NCI-H2107 treated with DMSO at 0.1 percent for 48 hours (cell line): ENCODE measurements at regions not wholly inside any gene's neighbourhood (a gene's known extent, or its start where the extent isn't known, plus 50 kb on each side); places are given as distances from the start of the nearest gene placed in this dataset.
"Not testable (repeated sequence)": the region's sequence is repeated elsewhere in the genome, so short reads cannot be mapped to it uniquely, and the experiment has no call there.

Source experiments
- DNase-seq: peaks from one replicate; lab custom pipeline; 2025; ENCODE audit not compliant: unreplicated experiment; lab: John Stamatoyannopoulos, UW

GRCh38 chr10:2576892-2577291, 490.5 kb upstream of the PFKP start:
- no peak for DNase-seq

DNA sequence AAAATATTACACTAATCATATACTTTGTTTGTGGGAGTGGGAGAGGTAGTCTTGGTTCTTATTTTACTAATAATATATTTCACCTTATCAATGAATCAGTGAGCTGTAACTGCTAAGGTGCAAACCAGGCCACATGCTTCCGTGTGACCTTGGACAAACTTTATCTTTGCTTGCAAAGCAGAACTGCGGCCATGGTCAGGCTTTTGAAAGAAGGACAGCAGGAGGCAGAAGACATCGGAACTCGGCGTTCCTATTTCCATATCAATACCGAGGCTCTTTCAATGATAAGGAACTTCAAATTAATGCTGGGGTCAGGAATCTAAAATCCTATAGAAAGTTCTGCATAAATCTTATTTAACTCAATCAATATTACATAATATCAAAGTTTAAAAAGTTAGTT, 491.9 kb upstream of the PFKP start:
- DNase-seq: no peak

DNA sequence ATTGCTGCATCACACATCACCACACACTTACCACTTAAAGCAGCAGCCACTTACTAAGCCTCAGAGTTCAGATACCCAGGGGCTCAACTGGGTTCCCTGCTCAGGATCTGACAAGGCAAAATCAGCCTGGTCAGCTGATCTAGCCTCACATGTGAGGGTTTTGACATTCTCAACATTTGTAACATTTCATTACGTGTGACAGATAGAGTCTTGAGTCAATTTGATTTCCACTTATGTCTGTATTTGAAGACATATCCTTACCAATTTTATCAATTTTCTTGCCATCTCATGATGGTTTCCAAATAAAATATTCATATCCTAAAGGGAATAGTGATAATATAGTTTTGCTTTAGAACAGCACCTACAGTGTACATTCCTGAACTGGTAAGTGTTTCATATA, 494.7 kb upstream of the PFKP start:
- no peak for DNase-seq

DNA sequence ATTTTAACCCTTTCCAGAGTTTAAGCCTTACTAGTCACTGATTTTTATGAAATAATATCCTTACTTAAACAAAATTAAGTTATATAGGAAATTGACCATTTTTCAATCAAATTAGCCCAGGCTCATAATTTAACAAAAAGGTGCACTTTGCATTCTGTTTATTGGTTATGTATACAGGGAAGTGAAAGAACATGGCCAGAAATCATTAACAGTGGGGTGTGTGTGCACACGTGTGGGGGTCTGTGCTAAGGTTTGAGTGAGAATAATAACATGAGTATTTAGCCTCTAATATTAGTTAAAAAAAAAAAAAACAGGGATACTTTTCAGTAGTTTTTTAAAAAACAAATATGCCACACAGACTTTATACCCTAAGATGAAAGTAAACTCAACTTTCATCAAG, 510.5 kb upstream of the PFKP start:
- no peak for DNase-seq

DNA sequence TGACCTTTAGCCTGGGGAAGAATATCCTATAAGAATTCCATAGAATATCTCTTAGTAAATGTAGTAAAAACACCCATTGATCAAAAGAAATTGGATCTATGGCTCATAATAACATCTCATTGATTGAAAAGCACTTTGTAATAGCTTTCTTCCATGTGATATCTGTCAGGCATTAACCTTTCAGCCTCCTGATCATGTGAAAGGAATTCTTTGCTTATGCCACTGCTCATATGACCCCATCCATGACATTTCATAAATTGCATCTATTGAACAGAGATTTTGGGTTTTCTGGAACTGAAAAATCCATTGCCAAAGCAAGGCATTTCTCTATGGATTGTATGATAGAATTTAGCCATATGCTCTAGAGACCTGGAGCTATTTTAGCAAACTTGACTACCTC, 519.3 kb upstream of the PFKP start:
- no peak for DNase-seq

- no peak for DNase-seq
Measured at GRCh38 chr10:2547606-2548005, 519.7 kb upstream of the PFKP start.

DNA sequence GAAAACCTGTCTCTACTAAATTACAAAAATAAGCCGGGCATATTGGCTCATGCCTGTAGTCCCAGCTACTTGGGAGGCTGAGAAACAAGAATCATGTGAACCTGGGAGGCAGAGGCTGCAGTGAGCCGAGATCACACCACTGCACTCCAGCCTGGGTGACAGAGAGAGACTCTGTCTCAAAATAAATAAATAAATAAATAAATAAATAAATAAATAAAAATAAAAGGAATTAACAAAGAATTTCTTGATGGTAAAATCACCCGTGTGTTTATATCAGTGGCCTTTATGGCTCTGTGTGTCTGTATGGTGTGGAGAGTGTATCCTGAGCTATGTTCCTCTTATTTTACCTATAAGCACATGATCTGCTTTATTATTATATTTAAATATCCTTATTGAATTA, 520.5 kb upstream of the PFKP start:
- not testable (repeated sequence) for DNase-seq

DNA sequence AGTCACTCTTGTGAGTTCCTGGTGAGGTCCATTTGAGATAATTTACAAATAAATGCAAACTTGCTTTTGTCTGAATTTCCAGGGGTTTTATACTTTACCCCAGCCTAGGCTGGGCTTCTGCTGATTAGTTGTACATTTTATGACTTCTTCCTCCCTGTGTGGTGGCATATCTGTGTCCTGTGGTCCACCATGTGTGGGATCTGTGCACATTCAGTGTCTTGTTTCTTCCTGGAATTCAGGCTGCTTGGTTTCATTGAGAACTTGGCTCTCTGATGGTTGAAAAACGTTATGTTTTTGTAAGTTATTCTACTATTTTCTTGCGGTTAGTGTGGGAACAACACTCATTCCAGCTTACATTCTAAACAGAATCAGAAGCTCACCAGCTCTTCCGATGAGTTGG, 523.4 kb upstream of the PFKP start:
- no peak for DNase-seq

GRCh38 chr10:2543142-2543886, 524.0 kb upstream of the PFKP start:
- DNase-seq: no peak

- no peak for DNase-seq
Measured at GRCh38 chr10:2541176-2541575, 526.2 kb upstream of the PFKP start.

DNA sequence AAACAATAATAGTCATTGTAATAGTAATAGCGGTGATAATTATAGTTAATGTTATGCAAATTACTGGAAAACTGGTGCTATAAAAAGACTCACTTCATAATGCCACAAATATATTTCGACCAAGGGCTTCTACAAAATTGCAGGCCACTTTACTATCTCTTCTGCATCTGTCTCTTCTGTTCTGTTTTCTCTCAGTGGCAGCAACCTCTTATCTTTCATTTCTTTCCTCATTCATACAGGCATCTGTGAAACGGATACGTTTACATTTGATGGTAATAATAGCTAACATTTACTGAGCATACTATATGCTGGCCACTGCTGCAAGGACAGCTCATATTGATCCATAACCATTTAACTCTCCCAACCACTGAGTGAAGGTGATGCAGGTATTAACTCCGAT, 537.4 kb upstream of the PFKP start:
- no peak for DNase-seq

GRCh38 chr10:2525781-2526180, 541.6 kb upstream of the PFKP start:
- no peak for DNase-seq

DNA sequence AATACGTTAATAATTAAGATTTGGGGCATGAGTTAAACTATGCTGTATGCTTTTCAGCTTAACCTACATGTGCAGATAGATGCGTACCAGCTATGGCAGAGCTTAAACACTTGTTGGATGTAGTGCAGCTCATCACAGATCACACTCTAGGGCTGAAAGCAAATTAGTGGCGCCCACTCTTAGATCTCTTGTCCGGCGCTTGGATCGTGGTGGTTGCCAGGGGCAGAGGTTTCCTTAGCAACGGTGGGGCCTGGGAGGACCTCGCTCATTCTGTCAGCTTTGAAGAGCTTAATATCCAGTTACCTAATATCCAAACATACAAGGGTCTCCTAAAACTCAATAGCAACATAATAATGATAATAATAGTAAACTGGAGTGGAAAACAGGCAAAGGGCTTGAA, 548.2 kb upstream of the PFKP start:
- no peak for DNase-seq

GRCh38 chr10:2509081-2509531, 558.2 kb upstream of the PFKP start:
- DNase-seq: no peak

GRCh38 chr10:2501366-2501940, 565.9 kb upstream of the PFKP start:
- DNase-seq: not testable (repeated sequence)

DNA sequence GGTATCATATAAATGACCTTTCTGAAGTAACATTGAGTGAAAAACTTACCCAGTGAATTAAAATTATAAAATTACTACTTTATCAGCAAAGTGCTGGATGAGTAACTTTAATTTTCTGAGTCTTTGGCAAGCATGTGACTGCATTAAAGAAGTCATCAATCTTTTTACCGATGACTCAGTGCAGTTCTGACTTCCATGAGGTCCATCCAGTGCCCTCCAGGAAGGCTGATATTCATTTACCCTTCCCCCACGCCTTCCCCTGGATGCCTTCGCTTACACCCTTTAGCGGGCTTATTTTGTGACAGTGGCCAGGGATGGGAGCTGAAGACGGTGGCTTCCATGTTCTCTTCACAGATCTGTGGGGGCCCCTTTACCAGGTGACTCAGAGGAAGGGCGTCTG, 572.9 kb upstream of the PFKP start:
- DNase-seq: no peak

DNA sequence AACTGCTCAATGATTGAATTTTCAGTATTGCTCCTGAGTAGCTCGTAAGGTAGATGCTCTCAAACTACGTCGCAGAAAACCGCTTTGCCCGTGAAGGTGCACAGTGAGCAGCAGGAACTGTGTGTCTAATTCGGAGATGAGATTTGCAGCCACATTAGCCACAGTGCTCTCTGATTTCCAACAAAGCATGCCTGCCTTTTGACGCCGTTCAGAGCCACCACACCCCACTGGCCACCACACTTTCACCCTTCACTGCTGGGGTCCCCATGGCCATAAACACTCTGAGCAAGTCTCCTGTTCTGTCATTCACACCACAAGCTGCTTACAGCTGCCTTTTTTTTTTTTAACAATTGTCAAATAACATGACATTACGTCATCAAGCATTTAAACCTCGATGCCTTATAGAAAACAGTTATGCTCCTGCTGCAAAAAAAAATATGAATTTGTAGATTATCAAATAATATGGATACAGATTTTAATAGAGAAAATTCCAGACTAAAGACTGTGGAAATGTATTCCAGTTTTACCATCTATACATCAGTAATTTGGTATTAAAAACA, 578.8 kb upstream of the PFKP start:
- DNase-seq: no peak

DNA sequence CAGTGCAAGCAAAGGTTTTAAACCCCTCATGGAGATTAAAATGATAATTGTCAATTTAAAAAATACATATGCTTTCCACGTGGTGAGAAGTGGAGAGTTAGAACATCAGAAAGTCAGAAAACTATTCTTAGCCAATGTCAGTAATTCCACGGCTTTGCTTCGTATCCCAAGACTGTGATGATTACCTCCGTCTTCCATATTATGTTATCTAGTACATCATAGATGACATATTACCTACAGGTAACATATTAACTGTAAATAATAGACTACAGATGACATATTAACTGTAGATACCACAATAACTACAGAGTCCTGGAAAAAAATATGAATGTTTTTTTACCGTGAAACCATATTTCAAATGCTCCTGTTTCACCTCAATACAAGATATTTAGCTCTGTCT, 579.4 kb upstream of the PFKP start:
- no peak for DNase-seq

- no peak for DNase-seq
Measured at GRCh38 chr10:2478656-2479055, 588.7 kb upstream of the PFKP start.

DNA sequence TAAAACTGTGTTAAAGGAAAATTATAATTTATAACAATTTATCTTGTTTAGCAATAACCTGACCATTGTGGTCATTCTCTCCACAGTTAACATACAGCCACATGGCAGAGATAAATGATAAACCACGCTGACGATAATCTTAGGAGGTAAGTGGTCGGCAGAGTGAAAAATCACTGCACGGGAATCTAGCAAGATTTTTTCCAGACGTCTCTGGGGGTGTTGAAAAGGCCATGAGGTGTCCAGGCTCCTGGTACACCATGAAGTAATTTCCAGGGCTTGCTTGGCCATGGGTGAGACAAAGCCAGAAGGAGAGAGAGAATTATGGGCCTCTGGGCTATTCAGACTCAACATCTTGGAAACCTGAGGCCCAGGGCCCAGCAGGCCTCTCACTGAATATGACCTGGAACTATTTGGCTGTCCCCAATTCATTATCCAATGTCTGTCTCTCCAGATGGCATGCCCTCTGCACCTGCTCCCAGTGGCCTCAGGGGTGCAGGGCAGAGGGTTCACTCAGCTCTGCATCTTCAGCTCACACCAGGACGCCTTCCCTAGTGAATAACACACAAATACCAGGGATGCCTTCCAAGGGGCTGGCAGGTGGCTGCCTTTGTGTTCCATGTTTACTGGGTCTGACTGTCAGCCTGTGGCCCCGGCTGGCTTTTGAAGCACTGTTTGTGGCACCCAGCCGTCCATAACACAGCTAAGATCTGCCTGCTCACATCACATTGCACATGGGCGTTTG, 590.4 kb upstream of the PFKP start:
- DNase-seq: peak; percentile 63

GRCh38 chr10:2476218-2476811, 591.0 kb upstream of the PFKP start:
- no peak for DNase-seq
